Panc1 (cell line): ENCODE measurements at regions not wholly inside any gene's neighbourhood (a gene's known extent, or its start where the extent isn't known, plus 50 kb on each side); places are given as distances from the start of the nearest gene placed in this dataset.

Source experiments
- ATAC-seq: fragments of 200-7000 bp; cut with Tn5 transposase; 2 replicates; pipeline ENCODE4 v1.9.1; 2020; ENCODE audit warnings: mild to moderate bottlenecking, moderate library complexity
- BruUV-seq: library from RNA; stranded (reverse); fragments of 400-500 nt; replicated peaks from 2 replicates; lab custom pipeline; 2021; lab: Mats Ljungman, UMichigan
- CTCF ChIA-PET: fragments of 300-600 bp; sonication (Branson Sonifier 250); formaldehyde crosslinking; loops from one replicate; lab custom pipeline; 2022; ENCODE audit warnings: antibody characterized with exemption; lab: Charles Lee
- POLR2A ChIA-PET: fragments of 300-600 bp; sonication (Branson Sonifier 250); formaldehyde crosslinking; loops from one replicate; lab custom pipeline; 2022; ENCODE audit warnings: antibody characterized with exemption; lab: Charles Lee
- DNase-seq: peaks from one replicate; pipeline ENCODE4 v3.0.0-alpha.2; 2010; ENCODE audit warnings: low read depth, low spot score
- H3K27ac ChIP-seq: 2 replicates; pipeline ENCODE4 v1.5.1; 2011; ENCODE audit warnings: mild to moderate bottlenecking, low read length, inconsistent platforms
- H3K27me3 ChIP-seq: fragments of 200-500 bp; sonication (Bioruptor generic); 2 replicates; pipeline ENCODE4 v1.6.0; 2014; ENCODE audit warnings: low read length, inconsistent platforms; ENCODE audit not compliant: control insufficient read depth, insufficient read depth
- H3K36me3 ChIP-seq: fragments of 200-500 bp; sonication (Bioruptor generic); 2 replicates; pipeline ENCODE4 v1.5.1; 2014; ENCODE audit warnings: inconsistent platforms, mild to moderate bottlenecking, low read length, moderate library complexity; ENCODE audit not compliant: control insufficient read depth, insufficient read depth
- H3K4me1 ChIP-seq: 2 replicates; pipeline ENCODE4 v1.5.1; 2011; ENCODE audit warnings: inconsistent platforms, mild to moderate bottlenecking, low read length, moderate library complexity; ENCODE audit not compliant: control insufficient read depth, insufficient read depth
- H3K4me3 ChIP-seq, 2 experiments: 2 replicates each; pipeline ENCODE4 v1.5.1; 2011 to 2012; ENCODE audit warnings: low read depth in 2 of 2, low read length in 2 of 2, mild to moderate bottlenecking in 2 of 2, inconsistent platforms in 1 of 2, moderate library complexity in 1 of 2
- H3K9me3 ChIP-seq: fragments of 200-500 bp; sonication (Bioruptor generic); 2 replicates; pipeline ENCODE4 v1.5.1; 2014; ENCODE audit warnings: low read depth, mild to moderate bottlenecking, inconsistent platforms, low read length, moderate library complexity; ENCODE audit not compliant: control insufficient read depth, insufficient read depth
- CTCF ChIP-seq: fragments of 450-650 bp; IDR thresholded peaks from 2 replicates; pipeline ENCODE4 v1.5.1; 2017; ENCODE audit warnings: mild to moderate bottlenecking
- REST ChIP-seq, 2 experiments: IDR thresholded peaks; 2 replicates each; pipeline ENCODE4 v1.6.1; 2011 to 2012; ENCODE audit warnings: low read depth in 2 of 2, control low read depth in 1 of 2, low read length in 1 of 2, mild to moderate bottlenecking in 1 of 2, moderate library complexity in 1 of 2; ENCODE audit not compliant: insufficient read depth in 1 of 2
- SIN3A ChIP-seq: IDR thresholded peaks from 2 replicates; pipeline ENCODE4 v1.6.1; 2012; ENCODE audit warnings: low read depth, mild to moderate bottlenecking, low read length, moderate library complexity, borderline replicate concordance; ENCODE audit not compliant: insufficient read depth
- TCF7L2 ChIP-seq: IDR thresholded peaks from 2 replicates; pipeline ENCODE4 v1.6.1; 2011; ENCODE audit warnings: mild to moderate bottlenecking, low read depth, low read length, inconsistent platforms
- in situ Hi-C: cut with HindIII; loops from 2 replicates; pipeline ENCODE4 v1.10.0; 2016; ENCODE audit warnings: low sequenced_read_pairs, low pct_unique_long_range_greater_than_20kb
- intact Hi-C: fragments of 100-400 bp; cut with micrococcal nuclease; formaldehyde crosslinking; loops from one replicate; pipeline ENCODE4 v1.10.0; 2022; ENCODE audit not compliant: unreplicated experiment

DNA sequence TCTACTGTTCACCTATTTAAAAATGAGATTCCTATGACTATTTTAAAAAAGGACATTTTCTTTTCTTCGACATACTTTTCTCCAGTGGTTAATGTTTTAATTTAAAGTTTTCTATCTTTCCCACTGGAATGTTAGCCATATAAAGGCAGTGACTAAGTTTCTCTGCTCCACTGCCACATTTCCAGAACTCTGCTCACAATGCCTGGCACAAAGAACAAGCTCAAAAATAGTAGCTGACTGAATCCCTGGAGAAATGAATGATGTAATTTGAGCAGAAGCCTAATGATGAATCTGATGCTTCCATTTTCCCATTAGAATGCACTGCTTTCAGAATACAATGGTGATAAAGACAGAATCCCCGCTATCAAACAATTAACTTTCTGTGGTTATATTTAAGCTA is 817.8 kb downstream of the MTRR start:
- in situ Hi-C loops (no loop called here), intact Hi-C loops (no loop called here)
- DNase-seq = no peak
- ATAC-seq = no peak
- ChIA-PET POLR2A (no interaction called here), CTCF (no interaction called here)
- no peaks in the 10 kb centered on the region for H3K4me1 ChIP-seq
- no peak overlapping the region for H3K4me3 ChIP-seq
- no peaks in the 10 kb centered on the region for H3K9me3 ChIP-seq
- no peak for TF ChIP-seq TCF7L2
- TF ChIP-seq SIN3A = no peak
- no peak for TF ChIP-seq REST (IDR thresholded peaks at IDR 0.05; ENCODE audit: insufficient read depth in 1 of 2, low read depth in 2 of 2, low read length in 1 of 2)
- no peak overlapping the region for H3K27ac ChIP-seq
- no TSS peak for BruUV-seq
- H3K27me3 ChIP-seq = no peaks in the 10 kb centered on the region
- no peaks in the 10 kb centered on the region for H3K36me3 ChIP-seq

GRCh38 chr5:8689773-8690172 is 820.8 kb downstream of the MTRR start:
- H3K4me1 ChIP-seq = no peaks in the 10 kb centered on the region
- in situ Hi-C loops = no loop called here
- BruUV-seq = no TSS peak
- no peaks in the 10 kb centered on the region for H3K36me3 ChIP-seq
- DNase-seq (no peak), ATAC-seq (no peak)
- H3K9me3 ChIP-seq = no peaks in the 10 kb centered on the region
- H3K27me3 ChIP-seq = no peaks in the 10 kb centered on the region
- no peak overlapping the region for H3K4me3 ChIP-seq
- ChIA-PET CTCF (no interaction called here), POLR2A (no interaction called here)
- TF ChIP-seq CTCF = no peak
- TF ChIP-seq REST (IDR thresholded peaks at IDR 0.05; ENCODE audit: insufficient read depth in 1 of 2, low read depth in 2 of 2, low read length in 1 of 2) = no peak
- intact Hi-C loops = no loop called here
- H3K27ac ChIP-seq = no peak overlapping the region
